Calu3 (cell line): ENCODE measurements at regions not wholly inside any gene's neighbourhood (a gene's known extent, or its start where the extent isn't known, plus 50 kb on each side); places are given as distances from the start of the nearest gene placed in this dataset.

Experiments used
- BruUV-seq: library from RNA; stranded (reverse); fragments of 400-500 nt; replicated peaks from 2 replicates; lab custom pipeline; 2021; lab: Mats Ljungman, UMichigan
- CTCF ChIA-PET: fragments of 300-600 bp; sonication (Branson Sonifier 250); formaldehyde crosslinking; loops from one replicate; lab custom pipeline; 2022; ENCODE audit warnings: antibody characterized with exemption; lab: Charles Lee
- DNase-seq: peaks from one replicate; pipeline ENCODE4 v3.0.0; 2022
- H3K27ac Mint-ChIP-seq: one replicate; pipeline ENCODE4 v1.8.0; 2022; ENCODE audit warnings: mixed read lengths; ENCODE audit not compliant: unreplicated experiment
- H3K27me3 Mint-ChIP-seq: one replicate; pipeline ENCODE4 v1.8.0; 2022; ENCODE audit warnings: mixed read lengths; ENCODE audit not compliant: unreplicated experiment
- H3K36me3 Mint-ChIP-seq: one replicate; pipeline ENCODE4 v1.8.0; 2022; ENCODE audit warnings: mild to moderate bottlenecking, moderate library complexity, mixed read lengths; ENCODE audit not compliant: insufficient read depth, unreplicated experiment
- H3K4me1 Mint-ChIP-seq: one replicate; pipeline ENCODE4 v1.8.0; 2022; ENCODE audit warnings: mild to moderate bottlenecking, low read depth, mixed read lengths; ENCODE audit not compliant: unreplicated experiment
- H3K4me3 Mint-ChIP-seq: one replicate; pipeline ENCODE4 v1.8.0; 2022; ENCODE audit warnings: mild to moderate bottlenecking, low read depth, moderate library complexity, mixed read lengths; ENCODE audit not compliant: unreplicated experiment
- H3K9me3 Mint-ChIP-seq: one replicate; pipeline ENCODE4 v1.8.0; 2022; ENCODE audit warnings: low read depth, mixed read lengths; ENCODE audit not compliant: unreplicated experiment
- intact Hi-C: fragments of 100-400 bp; cut with micrococcal nuclease; formaldehyde crosslinking; loops from one replicate; pipeline ENCODE4 v1.10.0; 2022; ENCODE audit not compliant: unreplicated experiment
- TF ChIP-seq, protein P1 (sequence below): fragments of 200-600 bp; IDR thresholded peaks from one replicate; pipeline ENCODE4 v1.8.0; 2022; ENCODE audit warnings: antibody characterized with exemption; ENCODE audit not compliant: unreplicated experiment

DNA sequence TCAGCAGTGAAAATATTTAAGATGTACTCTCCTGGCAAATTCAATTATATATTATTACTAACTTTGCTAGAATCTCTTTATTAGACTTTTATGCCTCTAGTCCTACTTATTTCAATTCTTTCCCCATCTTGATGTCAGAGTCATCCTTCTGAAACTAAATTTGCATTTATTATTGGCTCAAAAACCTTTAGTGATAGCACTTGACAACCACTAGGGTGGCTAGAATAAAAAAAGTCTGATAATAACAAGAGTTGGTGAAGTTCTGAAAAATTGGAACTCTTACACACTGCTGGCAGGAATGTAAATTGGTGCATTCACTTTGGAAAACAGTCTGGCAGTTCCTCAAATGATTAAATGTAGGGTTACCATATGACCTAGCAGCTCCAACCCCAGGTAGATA is 73.8 kb downstream of the LSMEM1 start:
- no peaks in the 10 kb centered on the region for H3K27me3 Mint-ChIP-seq
- no peak overlapping the region for H3K27ac Mint-ChIP-seq
- no peaks in the 10 kb centered on the region for H3K9me3 Mint-ChIP-seq
- DNase-seq, result no peak
- no peak overlapping the region for H3K4me3 Mint-ChIP-seq
- CTCF ChIA-PET, result no interaction called here
- H3K4me1 Mint-ChIP-seq, result no peaks in the 10 kb centered on the region
- TF ChIP-seq, protein P1, sequence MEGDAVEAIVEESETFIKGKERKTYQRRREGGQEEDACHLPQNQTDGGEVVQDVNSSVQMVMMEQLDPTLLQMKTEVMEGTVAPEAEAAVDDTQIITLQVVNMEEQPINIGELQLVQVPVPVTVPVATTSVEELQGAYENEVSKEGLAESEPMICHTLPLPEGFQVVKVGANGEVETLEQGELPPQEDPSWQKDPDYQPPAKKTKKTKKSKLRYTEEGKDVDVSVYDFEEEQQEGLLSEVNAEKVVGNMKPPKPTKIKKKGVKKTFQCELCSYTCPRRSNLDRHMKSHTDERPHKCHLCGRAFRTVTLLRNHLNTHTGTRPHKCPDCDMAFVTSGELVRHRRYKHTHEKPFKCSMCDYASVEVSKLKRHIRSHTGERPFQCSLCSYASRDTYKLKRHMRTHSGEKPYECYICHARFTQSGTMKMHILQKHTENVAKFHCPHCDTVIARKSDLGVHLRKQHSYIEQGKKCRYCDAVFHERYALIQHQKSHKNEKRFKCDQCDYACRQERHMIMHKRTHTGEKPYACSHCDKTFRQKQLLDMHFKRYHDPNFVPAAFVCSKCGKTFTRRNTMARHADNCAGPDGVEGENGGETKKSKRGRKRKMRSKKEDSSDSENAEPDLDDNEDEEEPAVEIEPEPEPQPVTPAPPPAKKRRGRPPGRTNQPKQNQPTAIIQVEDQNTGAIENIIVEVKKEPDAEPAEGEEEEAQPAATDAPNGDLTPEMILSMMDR, result no peak
- BruUV-seq, result no TSS peak
- H3K36me3 Mint-ChIP-seq, result no peaks in the 10 kb centered on the region
- intact Hi-C loops, result loop anchor here (5.0 kb wide), 1 partner anchor 1158 kb away; no protein-coding TSS in a partner anchor

DNA sequence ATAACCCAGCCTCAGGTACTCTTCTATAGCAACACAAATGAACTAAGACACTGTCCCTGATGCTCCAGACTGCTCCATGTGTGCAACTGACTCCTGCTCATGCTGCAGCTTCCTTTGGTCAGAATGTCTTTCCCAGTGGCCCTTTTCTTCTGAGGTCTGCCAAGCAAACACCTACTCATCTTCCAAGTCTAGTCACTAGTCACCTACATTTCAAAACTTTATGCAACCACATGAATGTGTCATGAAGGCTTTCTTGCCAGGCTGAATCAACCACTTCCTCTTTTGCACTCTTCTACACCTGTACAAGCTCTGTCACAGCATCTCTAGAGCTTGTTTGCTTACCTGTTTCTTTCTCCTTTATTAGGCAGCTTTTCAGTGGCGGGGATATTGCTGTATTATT is 75.8 kb downstream of the LSMEM1 start:
- H3K4me1 Mint-ChIP-seq, result no peaks in the 10 kb centered on the region
- H3K27me3 Mint-ChIP-seq, result no peaks in the 10 kb centered on the region
- TF ChIP-seq, protein P1, result no peak
- BruUV-seq, result no TSS peak
- no peaks in the 10 kb centered on the region for H3K36me3 Mint-ChIP-seq
- intact Hi-C loops, result no loop called here
- CTCF ChIA-PET, result no interaction called here
- H3K27ac Mint-ChIP-seq, result no peak overlapping the region
- DNase-seq, result no peak
- H3K9me3 Mint-ChIP-seq, result peaks cover 3% of the 10 kb centered on the region
- no peak overlapping the region for H3K4me3 Mint-ChIP-seq

DNA sequence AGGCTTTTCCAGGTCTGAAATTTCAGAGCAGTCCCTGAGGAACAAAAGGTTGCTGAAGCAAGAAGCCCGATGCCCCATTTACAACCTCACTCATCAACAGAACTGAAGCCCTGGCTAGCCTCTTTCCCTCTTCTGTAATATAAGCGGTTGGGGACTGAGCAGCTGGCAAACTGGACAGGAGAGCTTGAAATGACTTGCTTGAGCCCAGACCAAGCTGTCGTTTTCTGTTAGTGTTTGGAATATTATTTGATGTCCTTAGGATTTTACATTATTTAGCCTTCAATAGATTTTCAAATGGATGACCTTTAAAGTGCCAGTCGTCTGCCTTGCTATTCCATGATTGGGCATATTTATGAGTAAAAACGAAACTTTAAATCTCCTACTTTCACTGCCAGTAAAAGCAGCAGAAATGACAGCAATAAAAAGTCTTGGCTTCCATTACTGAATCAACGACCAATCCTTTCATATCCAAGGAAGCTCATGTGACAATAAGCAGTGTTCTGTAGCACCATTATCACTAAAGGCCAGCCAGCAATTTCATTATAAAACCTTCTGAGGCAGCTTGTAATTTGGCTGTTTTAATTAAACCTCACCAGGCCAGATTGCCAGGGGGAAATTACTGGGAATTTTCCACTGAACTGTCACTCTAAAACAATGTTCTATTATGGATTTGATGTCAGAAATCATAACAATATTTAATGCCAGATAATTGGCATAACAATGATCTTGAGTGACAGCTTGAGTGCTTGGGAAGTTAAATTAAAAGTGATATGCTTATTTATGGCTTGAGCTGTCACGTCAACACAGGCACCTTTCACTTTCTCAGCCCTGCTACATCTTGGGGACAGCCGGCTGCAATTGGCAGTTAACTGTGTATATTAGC is 85.9 kb downstream of the LSMEM1 start:
- no peak for DNase-seq
- H3K4me1 Mint-ChIP-seq, result peaks cover 11% of the 10 kb centered on the region
- TF ChIP-seq, protein P1, result no peak
- H3K27me3 Mint-ChIP-seq, result no peaks in the 10 kb centered on the region
- no peak overlapping the region for H3K27ac Mint-ChIP-seq
- intact Hi-C loops, result no loop called here
- CTCF ChIA-PET, result interaction anchor here (0.8 kb wide), 1 partner anchor 124 kb away, joined by 3 read pairs; no protein-coding TSS in a partner anchor
- H3K4me3 Mint-ChIP-seq, result no peak overlapping the region
- no peaks in the 10 kb centered on the region for H3K36me3 Mint-ChIP-seq
- H3K9me3 Mint-ChIP-seq, result peaks cover 4% of the 10 kb centered on the region
- no TSS peak for BruUV-seq

DNA sequence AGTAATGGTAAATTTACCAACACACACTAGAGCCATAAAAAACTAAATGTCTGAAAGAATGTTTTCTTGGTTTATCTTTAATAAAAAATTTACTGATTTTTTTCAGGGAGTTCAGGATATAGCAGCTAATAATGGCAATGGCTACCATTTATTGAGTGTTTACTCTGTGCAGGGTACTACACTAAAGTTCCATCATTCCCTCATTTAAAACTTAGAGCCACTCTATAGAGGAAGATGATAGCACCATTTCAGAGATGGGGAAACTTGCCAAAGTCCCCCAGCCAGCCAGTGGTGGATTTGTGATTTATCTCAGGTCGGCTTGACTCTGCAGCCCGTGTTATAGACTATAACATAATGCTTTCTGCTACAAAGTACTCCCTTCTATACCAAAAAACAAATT is 86.6 kb downstream of the LSMEM1 start:
- H3K4me3 Mint-ChIP-seq, result no peak overlapping the region
- no peaks in the 10 kb centered on the region for H3K36me3 Mint-ChIP-seq
- CTCF ChIA-PET, result interaction anchor here (0.7 kb wide), 1 partner anchor 114 kb away, joined by 4 read pairs; no protein-coding TSS in a partner anchor
- no peak overlapping the region for H3K27ac Mint-ChIP-seq
- peaks cover 18% of the 10 kb centered on the region for H3K4me1 Mint-ChIP-seq
- intact Hi-C loops, result no loop called here
- BruUV-seq, result no TSS peak
- peaks cover 4% of the 10 kb centered on the region for H3K9me3 Mint-ChIP-seq
- no peak for DNase-seq
- H3K27me3 Mint-ChIP-seq, result no peaks in the 10 kb centered on the region
- TF ChIP-seq, protein P1, result no peak
